CD14-positive monocyte (primary cell): ENCODE measurements at regions not wholly inside any gene's neighbourhood (a gene's known extent, or its start where the extent isn't known, plus 50 kb on each side); places are given as distances from the start of the nearest gene placed in this dataset.

Experiments used
- DNase-seq, 3 donors: peaks; one replicate each; pipeline ENCODE4 v3.0.0-alpha.2; 2011 to 2022
- H2AFZ ChIP-seq: 2 replicates; pipeline ENCODE4 v1.6.0; 2012; ENCODE audit warnings: mild to moderate bottlenecking, low read depth, low read length, inconsistent platforms; ENCODE audit not compliant: insufficient read depth, poor library complexity, severe bottlenecking
- H3K27ac ChIP-seq, 2 donors: 1 replicate in 1 of 2; 2 replicates in 1 of 2; pipeline ENCODE4 v1.5.1; 2012 to 2013; ENCODE audit warnings: low read length in 2 of 2, control low read depth in 1 of 2, inconsistent platforms in 1 of 2, low read depth in 1 of 2, mild to moderate bottlenecking in 1 of 2
- H3K27me3 ChIP-seq, 2 donors: one replicate each; pipeline versions ENCODE4 v1.6.0 to v1.6.1; 2011 to 2013; ENCODE audit warnings: low read length in 2 of 2; ENCODE audit not compliant: control insufficient read depth in 2 of 2, insufficient read depth in 2 of 2
- H3K36me3 ChIP-seq, 2 donors: replicated peaks in 1 of 2; 1 replicate in 1 of 2; 2 replicates in 1 of 2; pipeline versions ENCODE4 v1.5.1 to v1.6.1; 2012 to 2013; ENCODE audit warnings: low read length in 2 of 2, control low read depth in 1 of 2, inconsistent platforms in 1 of 2, mild to moderate bottlenecking in 1 of 2; ENCODE audit not compliant: insufficient read depth in 2 of 2, control insufficient read depth in 1 of 2
- H3K4me1 ChIP-seq, 2 donors: 1 replicate in 1 of 2; 2 replicates in 1 of 2; pipeline versions ENCODE4 v1.5.1 to v1.6.1; 2012 to 2013; ENCODE audit warnings: low read length in 2 of 2, control low read depth in 1 of 2, inconsistent platforms in 1 of 2, mild to moderate bottlenecking in 1 of 2, moderate library complexity in 1 of 2; ENCODE audit not compliant: insufficient read depth in 2 of 2, control insufficient read depth in 1 of 2
- H3K4me2 ChIP-seq: replicated peaks from 2 replicates; pipeline ENCODE3; 2012; ENCODE audit warnings: low read length, moderate library complexity, mild to moderate bottlenecking; ENCODE audit not compliant: poor library complexity, severe bottlenecking; ENCODE audit errors: extremely low read depth
- H3K4me3 ChIP-seq, 3 experiments: fragments of 200-600 bp in 1 of 3; sonication (generic) in 1 of 3; replicated peaks in 1 of 3; 1 replicate in 2 of 3; 2 replicates in 1 of 3; pipeline ENCODE4 v1.5.1; 2011 to 2013; ENCODE audit warnings: low read length in 3 of 3, mild to moderate bottlenecking in 3 of 3, control low read depth in 2 of 3, low read depth in 2 of 3, inconsistent platforms in 1 of 3, moderate library complexity in 1 of 3
- H3K79me2 ChIP-seq: 2 replicates; pipeline ENCODE4 v1.6.0; 2012; ENCODE audit warnings: mild to moderate bottlenecking, control low read depth, inconsistent platforms, low read length, moderate library complexity; ENCODE audit not compliant: insufficient read depth
- H3K9ac ChIP-seq: 2 replicates; pipeline ENCODE4 v1.6.0; 2017; ENCODE audit warnings: low read length, mild to moderate bottlenecking; ENCODE audit not compliant: insufficient read depth, poor library complexity, severe bottlenecking
- H3K9me3 ChIP-seq, 2 donors: replicated peaks in 1 of 2; 1 replicate in 1 of 2; 2 replicates in 1 of 2; pipeline versions ENCODE4 v1.5.1 to v1.6.1; 2012 to 2013; ENCODE audit warnings: low read length in 2 of 2, control low read depth in 1 of 2; ENCODE audit not compliant: control insufficient read depth in 1 of 2, insufficient read depth in 1 of 2
- H4K20me1 ChIP-seq: 2 replicates; pipeline ENCODE4 v1.6.0; 2012; ENCODE audit warnings: mild to moderate bottlenecking, low read length, control low read depth, moderate library complexity; ENCODE audit not compliant: insufficient read depth
- H3K27ac Mint-ChIP-seq, 7 donors: one replicate each; pipeline ENCODE4 v1.8.0; 2020; ENCODE audit warnings: mild to moderate bottlenecking in 7 of 7, mixed read lengths in 7 of 7, moderate library complexity in 6 of 7, inconsistent platforms in 2 of 7
- H3K27me3 Mint-ChIP-seq, 3 donors: one replicate each; pipeline ENCODE4 v1.8.0; 2021 to 2022; ENCODE audit warnings: low read depth in 3 of 3, mild to moderate bottlenecking in 3 of 3, mixed read lengths in 3 of 3, moderate library complexity in 3 of 3, inconsistent platforms in 1 of 3
- H3K36me3 Mint-ChIP-seq, 2 donors: one replicate each; pipeline ENCODE4 v1.8.0; 2020; ENCODE audit warnings: mixed read lengths in 2 of 2, inconsistent platforms in 1 of 2, mild to moderate bottlenecking in 1 of 2
- H3K4me1 Mint-ChIP-seq: one replicate; pipeline ENCODE4 v1.8.0; 2020; ENCODE audit warnings: mild to moderate bottlenecking, mixed read lengths
- H3K4me3 Mint-ChIP-seq, 2 donors: one replicate each; pipeline ENCODE4 v1.8.0; 2020; ENCODE audit warnings: mild to moderate bottlenecking in 2 of 2, mixed read lengths in 2 of 2, moderate library complexity in 1 of 2
- H3K9me3 Mint-ChIP-seq, 7 donors: one replicate each; pipeline ENCODE4 v1.8.0; 2020 to 2022; ENCODE audit warnings: mixed read lengths in 7 of 7, mild to moderate bottlenecking in 6 of 7, moderate library complexity in 6 of 7, inconsistent platforms in 2 of 7
- CTCF ChIP-seq: fragments of 200-600 bp; IDR thresholded peaks from one replicate; pipeline ENCODE4 v1.8.0; 2022; ENCODE audit warnings: antibody characterized with exemption, mild to moderate bottlenecking
- WGBS: methylation state at CpG from one replicate; pipeline ENCODE4 v1.1.5; 2013; ENCODE audit warnings: missing lambda C conversion rate; ENCODE audit not compliant: insufficient coverage; 5-methylcytosine and 5-hydroxymethylcytosine counted together
- intact Hi-C, 2 donors: fragments of 100-400 bp; cut with micrococcal nuclease; formaldehyde crosslinking; loops; one replicate each; pipeline versions ENCODE4 v1.15.0 to v1.15.1; 2023

GRCh38 chr2:175373729-175374128, 192.2 kb upstream of the ATP5MC3 start:
- no peak for TF ChIP-seq CTCF
- H3K27me3 Mint-ChIP-seq, result peaks cover 2% of the 10 kb centered on the region in 3 donors
- H2AFZ ChIP-seq, result peak overlapping the region; percentile 49
- H3K36me3 ChIP-seq, result no peaks in the 10 kb centered on the region
- H3K36me3 Mint-ChIP-seq, result no peaks in the 10 kb centered on the region
- H3K4me1 Mint-ChIP-seq, result peaks cover 22% of the 10 kb centered on the region
- H3K27ac Mint-ChIP-seq, result peak overlapping the region in 1 of 7 donors; percentile 24
- no peaks in the 10 kb centered on the region for H3K27me3 ChIP-seq
- H3K4me1 ChIP-seq, result peaks cover 25 to 29% of the 10 kb centered on the region in 2 donors
- H3K4me3 Mint-ChIP-seq, result peak overlapping the region in 1 of 2 donors; percentile 81
- H3K79me2 ChIP-seq, result no peaks in the 10 kb centered on the region
- H3K9me3 Mint-ChIP-seq, result no peaks in the 10 kb centered on the region
- DNase-seq, result peak in 1 of 3 donors; percentile 3
- no peaks in the 10 kb centered on the region for H4K20me1 ChIP-seq
- peak overlapping the region in 2 of 3 experiments; percentile 4 to 57 for H3K4me3 ChIP-seq
- H3K27ac ChIP-seq, result peak overlapping the region in 1 of 2 donors; percentile 63
- intact Hi-C loops, result no loop called here
- no peaks in the 10 kb centered on the region for H3K9me3 ChIP-seq
- H3K9ac ChIP-seq, result no peak overlapping the region
- WGBS, result no CpG with 5 or more reads among the region's 1 CpG
- H3K4me2 ChIP-seq, result peak overlapping the region; percentile 69

GRCh38 chr2:175372704-175373701, 191.5 kb upstream of the ATP5MC3 start:
- no peak for TF ChIP-seq CTCF
- Mint-ChIP-seq H3K4me3 (peak overlapping the region; percentile 25 to 81), H3K9me3 (no peaks in the 10 kb centered on the region), H3K4me1 (peaks cover 22% of the 10 kb centered on the region), H3K27ac (peak overlapping the region in 5 of 7 donors; percentile 2 to 82 (median 43)), H3K27me3 (peaks cover 1 to 2% (median 2%) of the 10 kb centered on the region in 3 donors), H3K36me3 (no peaks in the 10 kb centered on the region)
- H4K20me1 ChIP-seq, result no peaks in the 10 kb centered on the region
- H3K27ac ChIP-seq, result peak overlapping the region in 1 of 2 donors; percentile 63
- intact Hi-C loops, result no loop called here
- peak overlapping the region; percentile 69 for H3K4me2 ChIP-seq
- peak overlapping the region; percentile 49 for H2AFZ ChIP-seq
- H3K36me3 ChIP-seq, result no peaks in the 10 kb centered on the region
- no peaks in the 10 kb centered on the region for H3K27me3 ChIP-seq
- DNase-seq, result peak; percentile 5 to 52 (median 18)
- peak overlapping the region in 2 of 3 experiments; percentile 19 to 57 for H3K4me3 ChIP-seq
- 0% methylated on average over 4 of the region's 8 CpGs for WGBS
- H3K79me2 ChIP-seq, result no peaks in the 10 kb centered on the region
- H3K9ac ChIP-seq, result no peak overlapping the region
- H3K4me1 ChIP-seq, result peaks cover 25 to 29% of the 10 kb centered on the region in 2 donors
- H3K9me3 ChIP-seq, result no peaks in the 10 kb centered on the region
